ENCODE measurements at regions not wholly inside any gene's neighbourhood (a gene's known extent, or its start where the extent isn't known, plus 50 kb on each side); places are given as distances from the start of the nearest gene placed in this dataset.

DNA sequence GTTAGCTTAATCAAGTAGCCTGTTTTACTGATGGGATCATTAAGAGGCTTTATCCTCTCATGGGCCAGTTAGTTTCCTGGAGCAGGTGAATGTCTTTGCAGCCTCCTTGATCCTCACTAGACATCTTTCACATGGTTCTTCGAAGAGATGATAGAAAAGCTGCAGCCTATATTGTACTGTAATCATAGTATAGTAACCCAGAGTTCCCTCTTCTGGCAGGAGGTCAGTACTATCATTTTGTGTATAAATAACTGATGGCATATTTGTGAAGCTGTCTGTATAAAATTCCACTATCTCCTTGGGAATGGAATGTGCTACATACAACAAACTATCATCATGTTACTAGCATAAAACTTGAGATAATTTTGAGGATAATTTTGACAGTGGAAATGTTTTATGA lies 123.8 kb upstream of the PRPS1L1 start:
- TF ChIP-seq, protein P1, sequence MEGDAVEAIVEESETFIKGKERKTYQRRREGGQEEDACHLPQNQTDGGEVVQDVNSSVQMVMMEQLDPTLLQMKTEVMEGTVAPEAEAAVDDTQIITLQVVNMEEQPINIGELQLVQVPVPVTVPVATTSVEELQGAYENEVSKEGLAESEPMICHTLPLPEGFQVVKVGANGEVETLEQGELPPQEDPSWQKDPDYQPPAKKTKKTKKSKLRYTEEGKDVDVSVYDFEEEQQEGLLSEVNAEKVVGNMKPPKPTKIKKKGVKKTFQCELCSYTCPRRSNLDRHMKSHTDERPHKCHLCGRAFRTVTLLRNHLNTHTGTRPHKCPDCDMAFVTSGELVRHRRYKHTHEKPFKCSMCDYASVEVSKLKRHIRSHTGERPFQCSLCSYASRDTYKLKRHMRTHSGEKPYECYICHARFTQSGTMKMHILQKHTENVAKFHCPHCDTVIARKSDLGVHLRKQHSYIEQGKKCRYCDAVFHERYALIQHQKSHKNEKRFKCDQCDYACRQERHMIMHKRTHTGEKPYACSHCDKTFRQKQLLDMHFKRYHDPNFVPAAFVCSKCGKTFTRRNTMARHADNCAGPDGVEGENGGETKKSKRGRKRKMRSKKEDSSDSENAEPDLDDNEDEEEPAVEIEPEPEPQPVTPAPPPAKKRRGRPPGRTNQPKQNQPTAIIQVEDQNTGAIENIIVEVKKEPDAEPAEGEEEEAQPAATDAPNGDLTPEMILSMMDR (IDR thresholded peaks at IDR 0.05), result no peak
- TF ChIP-seq, protein P2, sequence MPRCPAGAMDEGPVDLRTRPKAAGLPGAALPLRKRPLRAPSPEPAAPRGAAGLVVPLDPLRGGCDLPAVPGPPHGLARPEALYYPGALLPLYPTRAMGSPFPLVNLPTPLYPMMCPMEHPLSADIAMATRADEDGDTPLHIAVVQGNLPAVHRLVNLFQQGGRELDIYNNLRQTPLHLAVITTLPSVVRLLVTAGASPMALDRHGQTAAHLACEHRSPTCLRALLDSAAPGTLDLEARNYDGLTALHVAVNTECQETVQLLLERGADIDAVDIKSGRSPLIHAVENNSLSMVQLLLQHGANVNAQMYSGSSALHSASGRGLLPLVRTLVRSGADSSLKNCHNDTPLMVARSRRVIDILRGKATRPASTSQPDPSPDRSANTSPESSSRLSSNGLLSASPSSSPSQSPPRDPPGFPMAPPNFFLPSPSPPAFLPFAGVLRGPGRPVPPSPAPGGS (IDR thresholded peaks at IDR 0.05), result no peak
- TF ChIP-seq EHMT2 (IDR thresholded peaks at IDR 0.05; ENCODE audit: low read depth), result no peak
- TF ChIP-seq, protein P3, sequence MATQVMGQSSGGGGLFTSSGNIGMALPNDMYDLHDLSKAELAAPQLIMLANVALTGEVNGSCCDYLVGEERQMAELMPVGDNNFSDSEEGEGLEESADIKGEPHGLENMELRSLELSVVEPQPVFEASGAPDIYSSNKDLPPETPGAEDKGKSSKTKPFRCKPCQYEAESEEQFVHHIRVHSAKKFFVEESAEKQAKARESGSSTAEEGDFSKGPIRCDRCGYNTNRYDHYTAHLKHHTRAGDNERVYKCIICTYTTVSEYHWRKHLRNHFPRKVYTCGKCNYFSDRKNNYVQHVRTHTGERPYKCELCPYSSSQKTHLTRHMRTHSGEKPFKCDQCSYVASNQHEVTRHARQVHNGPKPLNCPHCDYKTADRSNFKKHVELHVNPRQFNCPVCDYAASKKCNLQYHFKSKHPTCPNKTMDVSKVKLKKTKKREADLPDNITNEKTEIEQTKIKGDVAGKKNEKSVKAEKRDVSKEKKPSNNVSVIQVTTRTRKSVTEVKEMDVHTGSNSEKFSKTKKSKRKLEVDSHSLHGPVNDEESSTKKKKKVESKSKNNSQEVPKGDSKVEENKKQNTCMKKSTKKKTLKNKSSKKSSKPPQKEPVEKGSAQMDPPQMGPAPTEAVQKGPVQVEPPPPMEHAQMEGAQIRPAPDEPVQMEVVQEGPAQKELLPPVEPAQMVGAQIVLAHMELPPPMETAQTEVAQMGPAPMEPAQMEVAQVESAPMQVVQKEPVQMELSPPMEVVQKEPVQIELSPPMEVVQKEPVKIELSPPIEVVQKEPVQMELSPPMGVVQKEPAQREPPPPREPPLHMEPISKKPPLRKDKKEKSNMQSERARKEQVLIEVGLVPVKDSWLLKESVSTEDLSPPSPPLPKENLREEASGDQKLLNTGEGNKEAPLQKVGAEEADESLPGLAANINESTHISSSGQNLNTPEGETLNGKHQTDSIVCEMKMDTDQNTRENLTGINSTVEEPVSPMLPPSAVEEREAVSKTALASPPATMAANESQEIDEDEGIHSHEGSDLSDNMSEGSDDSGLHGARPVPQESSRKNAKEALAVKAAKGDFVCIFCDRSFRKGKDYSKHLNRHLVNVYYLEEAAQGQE (IDR thresholded peaks at IDR 0.05), result no peak
- no peak for TF ChIP-seq RCOR1 (IDR thresholded peaks at IDR 0.05; ENCODE audit: low read depth, low read length)
- TF ChIP-seq, protein P4, sequence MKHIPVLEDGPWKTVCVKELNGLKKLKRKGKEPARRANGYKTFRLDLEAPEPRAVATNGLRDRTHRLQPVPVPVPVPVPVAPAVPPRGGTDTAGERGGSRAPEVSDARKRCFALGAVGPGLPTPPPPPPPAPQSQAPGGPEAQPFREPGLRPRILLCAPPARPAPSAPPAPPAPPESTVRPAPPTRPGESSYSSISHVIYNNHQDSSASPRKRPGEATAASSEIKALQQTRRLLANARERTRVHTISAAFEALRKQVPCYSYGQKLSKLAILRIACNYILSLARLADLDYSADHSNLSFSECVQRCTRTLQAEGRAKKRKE (CRISPR knock-in tag; IDR thresholded peaks at IDR 0.05; ENCODE audit: low read depth), result no peak
- TF ChIP-seq POLR2A (IDR thresholded peaks at IDR 0.05; ENCODE audit: low read length), result no peak
- no peak for TF ChIP-seq MYC (IDR thresholded peaks at IDR 0.05; ENCODE audit: borderline replicate concordance, low read length)
- TF ChIP-seq CEBPB (IDR thresholded peaks at IDR 0.05), result no peak
- TF ChIP-seq, protein P5, sequence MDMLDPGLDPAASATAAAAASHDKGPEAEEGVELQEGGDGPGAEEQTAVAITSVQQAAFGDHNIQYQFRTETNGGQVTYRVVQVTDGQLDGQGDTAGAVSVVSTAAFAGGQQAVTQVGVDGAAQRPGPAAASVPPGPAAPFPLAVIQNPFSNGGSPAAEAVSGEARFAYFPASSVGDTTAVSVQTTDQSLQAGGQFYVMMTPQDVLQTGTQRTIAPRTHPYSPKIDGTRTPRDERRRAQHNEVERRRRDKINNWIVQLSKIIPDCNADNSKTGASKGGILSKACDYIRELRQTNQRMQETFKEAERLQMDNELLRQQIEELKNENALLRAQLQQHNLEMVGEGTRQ (IDR thresholded peaks at IDR 0.05), result no peak
- no peak for TF ChIP-seq CHD4 (IDR thresholded peaks at IDR 0.05; ENCODE audit: borderline replicate concordance)
- no peak for TF ChIP-seq GATA3 (IDR thresholded peaks at IDR 0.05; ENCODE audit: borderline replicate concordance)
- TF ChIP-seq, protein P6, sequence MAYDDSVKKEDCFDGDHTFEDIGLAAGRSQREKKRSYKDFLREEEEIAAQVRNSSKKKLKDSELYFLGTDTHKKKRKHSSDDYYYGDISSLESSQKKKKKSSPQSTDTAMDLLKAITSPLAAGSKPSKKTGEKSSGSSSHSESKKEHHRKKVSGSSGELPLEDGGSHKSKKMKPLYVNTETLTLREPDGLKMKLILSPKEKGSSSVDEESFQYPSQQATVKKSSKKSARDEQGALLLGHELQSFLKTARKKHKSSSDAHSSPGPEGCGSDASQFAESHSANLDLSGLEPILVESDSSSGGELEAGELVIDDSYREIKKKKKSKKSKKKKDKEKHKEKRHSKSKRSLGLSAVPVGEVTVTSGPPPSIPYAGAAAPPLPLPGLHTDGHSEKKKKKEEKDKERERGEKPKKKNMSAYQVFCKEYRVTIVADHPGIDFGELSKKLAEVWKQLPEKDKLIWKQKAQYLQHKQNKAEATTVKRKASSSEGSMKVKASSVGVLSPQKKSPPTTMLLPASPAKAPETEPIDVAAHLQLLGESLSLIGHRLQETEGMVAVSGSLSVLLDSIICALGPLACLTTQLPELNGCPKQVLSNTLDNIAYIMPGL (CRISPR knock-in tag; IDR thresholded peaks at IDR 0.05; ENCODE audit: borderline replicate concordance), result no peak
